Hematopoietic multipotent progenitor cell treated with erythropoietin and hydrocortisone succinate and interleukin-3 and kit ligand, for 8 days (in vitro differentiated cells): ENCODE measurements at regions not wholly inside any gene's neighbourhood (a gene's known extent, or its start where the extent isn't known, plus 50 kb on each side); places are given as distances from the start of the nearest gene placed in this dataset.
"Not testable (repeated sequence)": the region's sequence is repeated elsewhere in the genome, so short reads cannot be mapped to it uniquely, and the experiment has no call there.

Source experiments
- DNase-seq: peaks from one replicate; pipeline ENCODE4 v3.0.0-alpha.2; 2015

DNA sequence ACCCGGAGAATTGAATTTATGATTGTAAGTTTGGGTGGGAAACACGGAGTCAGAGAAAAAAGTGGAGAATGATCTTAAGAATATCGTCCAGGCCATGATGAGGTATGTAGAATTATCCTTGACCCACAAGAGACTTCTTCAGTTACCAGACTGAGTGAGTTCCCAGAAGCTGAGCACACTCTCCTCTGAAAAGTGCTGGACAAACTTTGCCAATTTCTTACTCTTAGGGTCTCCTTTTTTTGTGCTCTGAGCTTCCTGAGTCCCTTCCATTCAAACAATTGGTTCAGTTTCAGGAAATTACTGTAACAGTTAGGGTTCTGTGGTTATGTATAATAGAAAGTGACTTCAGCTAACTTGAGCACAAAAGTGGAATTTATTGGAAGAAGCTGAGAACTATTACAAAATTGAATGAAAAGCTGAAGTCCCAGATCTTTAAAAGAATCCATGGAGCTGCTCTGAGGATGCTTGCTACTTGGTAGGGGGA lies 50.6 kb upstream of the EHBP1 start:
- no peak for DNase-seq

DNA sequence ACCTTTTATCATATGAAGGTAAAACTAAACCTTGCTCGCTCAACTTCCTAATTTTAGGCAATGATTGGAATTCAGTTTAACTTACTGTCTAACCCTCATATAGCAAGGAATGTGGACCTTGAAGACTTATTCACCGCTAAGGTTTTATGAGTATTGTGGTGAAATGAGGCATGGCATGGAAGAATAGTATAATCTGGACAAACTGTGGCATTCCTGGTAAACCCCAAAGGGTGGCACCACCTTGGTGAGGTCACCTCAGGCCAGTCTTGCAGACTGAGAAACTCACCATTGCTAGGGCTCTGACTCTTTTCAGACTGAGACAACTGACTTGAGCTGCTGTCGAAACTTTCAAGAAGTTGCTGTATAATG lies 51.1 kb upstream of the EHBP1 start:
- no peak for DNase-seq

DNA sequence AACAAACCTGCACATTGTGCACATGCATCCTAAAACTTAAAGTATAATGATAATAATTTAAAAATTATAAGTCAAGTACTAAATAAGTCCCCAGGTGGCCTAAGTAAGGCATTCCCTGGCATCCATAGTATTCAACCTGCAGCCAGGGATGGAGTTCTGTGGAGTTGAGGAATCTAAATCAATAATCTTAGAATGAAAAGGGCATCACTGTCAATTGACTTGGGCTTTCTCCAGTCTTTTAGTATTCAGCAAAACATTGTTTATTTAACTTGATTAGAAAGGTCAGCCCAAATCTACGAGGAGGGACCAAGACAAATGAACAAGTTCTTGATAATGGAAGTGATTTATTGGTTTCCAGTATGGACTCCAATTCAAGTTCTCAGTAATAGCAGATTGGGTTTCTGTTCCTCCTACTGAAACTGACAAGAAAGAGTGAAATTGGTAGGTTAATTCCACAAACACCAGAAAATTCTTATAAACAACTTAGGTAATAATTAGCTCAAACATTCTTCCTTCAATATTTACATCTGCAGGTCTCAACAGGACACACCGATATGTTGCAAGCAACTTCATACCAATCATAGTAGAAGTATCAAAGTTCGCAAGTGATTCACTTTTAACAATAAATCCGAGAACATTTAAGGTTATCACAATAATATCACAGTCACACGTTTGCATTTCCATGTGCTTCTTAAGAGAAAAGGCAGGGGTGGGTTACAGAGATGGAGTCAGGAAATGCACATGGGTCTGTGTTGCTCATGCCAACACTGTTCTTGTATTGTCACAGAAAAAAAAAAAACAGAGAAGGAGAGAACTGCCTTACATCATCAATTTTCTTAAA lies 51.7 kb upstream of the EHBP1 start:
- DNase-seq, result no peak

DNA sequence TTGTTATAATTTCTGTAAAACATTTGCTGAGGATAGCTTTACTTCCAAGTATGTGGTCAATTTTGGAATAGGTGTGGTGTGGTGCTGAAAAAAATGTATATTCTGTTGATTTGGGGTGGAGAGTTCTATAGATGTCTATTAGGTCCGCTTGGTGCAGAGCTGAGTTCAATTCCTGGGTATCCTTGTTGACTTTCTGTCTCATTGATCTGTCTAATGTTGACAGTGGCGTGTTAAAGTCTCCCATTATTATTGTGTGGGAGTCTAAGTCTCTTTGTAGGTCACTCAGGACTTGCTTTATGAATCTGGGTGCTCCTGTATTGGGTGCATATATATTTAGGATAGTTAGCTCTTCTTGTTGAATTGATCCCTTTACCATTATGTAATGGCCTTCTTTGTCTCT lies 56.4 kb upstream of the EHBP1 start:
- not testable (repeated sequence) for DNase-seq

DNA sequence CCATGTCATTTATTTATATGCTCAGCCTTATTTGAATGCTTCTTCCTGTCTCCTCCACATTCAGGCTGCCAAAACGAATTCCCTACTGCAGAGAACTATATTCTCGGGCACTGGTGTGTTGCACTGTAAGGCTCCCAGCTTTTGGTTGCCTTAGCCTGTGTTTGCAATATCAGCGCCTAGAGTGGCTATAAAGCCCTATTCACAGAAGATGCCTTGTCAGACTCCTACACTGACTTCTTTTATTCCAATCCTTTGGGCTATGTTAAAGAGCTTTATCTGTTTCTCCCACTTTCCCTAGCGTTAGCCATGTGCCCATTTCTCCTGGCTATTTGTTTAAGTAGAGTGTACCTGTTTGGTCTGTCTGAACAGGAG lies 62.4 kb upstream of the EHBP1 start:
- no peak for DNase-seq

DNA sequence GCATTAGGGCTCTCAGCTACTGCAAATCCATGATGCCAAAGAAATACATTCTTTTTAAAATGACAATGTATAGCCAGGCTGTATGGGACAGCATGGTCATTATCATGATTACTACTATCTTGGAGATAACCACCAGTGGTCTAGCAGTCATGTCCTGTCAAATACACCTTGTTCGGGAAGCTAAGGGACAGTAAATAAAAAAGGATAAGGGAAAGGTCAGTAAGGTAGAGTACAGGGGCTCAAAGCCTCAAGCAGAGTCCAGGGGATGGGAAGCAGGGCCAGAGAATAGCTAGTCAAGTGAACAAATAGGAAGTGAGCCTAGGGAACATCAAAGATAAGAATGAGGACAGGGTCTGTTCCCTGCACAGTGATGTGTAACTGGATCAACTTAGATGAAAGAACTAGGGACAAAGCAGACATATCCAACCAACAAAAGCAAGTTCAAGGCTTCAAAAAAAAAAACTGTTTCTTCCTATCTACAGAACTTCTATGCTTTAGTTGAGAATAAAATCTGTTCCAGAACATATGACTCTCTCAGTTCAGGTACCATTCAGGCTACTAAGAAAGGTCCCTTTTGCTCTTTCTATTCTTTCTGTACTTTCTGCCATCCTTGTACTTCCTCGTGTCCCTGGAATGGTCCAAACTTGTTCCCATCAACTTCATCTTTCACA lies 62.9 kb upstream of the EHBP1 start:
- no peak for DNase-seq

DNA sequence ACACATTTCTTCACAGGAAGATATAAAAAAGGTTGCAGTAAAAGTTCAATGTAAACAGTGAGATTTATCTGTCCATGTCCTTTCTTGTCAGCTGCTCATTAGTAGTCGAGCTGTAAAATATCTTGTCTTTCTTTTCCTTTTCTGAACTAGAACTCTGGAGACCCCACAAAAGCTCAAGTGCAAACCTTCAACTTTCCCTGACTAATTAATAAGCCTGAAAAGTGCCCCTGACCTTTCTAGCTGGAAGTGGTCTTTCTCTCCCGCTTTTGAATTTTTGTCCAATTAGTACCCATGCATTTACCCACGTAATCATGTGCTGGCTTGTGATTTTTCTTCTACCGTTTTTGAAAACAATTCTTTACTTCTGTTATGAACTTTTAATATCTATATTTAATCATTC lies 63.6 kb upstream of the EHBP1 start:
- DNase-seq, result no peak

DNA sequence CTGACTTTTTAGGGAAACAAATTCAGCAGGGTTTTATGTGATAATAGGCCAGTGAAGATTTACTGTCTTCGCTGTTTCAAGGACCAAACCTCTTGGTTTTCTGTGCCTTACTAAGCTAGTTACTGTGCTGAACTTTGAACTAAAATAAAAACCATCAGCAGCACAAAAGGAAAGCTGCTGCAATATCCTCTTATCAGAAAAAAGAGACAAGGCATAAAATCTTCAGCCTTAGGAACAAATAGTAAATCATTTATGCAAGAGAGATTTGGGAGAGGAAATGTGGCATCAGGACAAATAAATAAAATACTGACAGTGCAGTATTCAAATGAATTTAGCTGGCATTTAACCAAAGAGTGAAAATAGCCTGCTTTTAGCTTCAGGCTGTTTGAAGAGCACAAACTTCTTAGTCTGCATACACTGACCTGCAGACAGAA lies 64.1 kb upstream of the EHBP1 start:
- no peak for DNase-seq

DNA sequence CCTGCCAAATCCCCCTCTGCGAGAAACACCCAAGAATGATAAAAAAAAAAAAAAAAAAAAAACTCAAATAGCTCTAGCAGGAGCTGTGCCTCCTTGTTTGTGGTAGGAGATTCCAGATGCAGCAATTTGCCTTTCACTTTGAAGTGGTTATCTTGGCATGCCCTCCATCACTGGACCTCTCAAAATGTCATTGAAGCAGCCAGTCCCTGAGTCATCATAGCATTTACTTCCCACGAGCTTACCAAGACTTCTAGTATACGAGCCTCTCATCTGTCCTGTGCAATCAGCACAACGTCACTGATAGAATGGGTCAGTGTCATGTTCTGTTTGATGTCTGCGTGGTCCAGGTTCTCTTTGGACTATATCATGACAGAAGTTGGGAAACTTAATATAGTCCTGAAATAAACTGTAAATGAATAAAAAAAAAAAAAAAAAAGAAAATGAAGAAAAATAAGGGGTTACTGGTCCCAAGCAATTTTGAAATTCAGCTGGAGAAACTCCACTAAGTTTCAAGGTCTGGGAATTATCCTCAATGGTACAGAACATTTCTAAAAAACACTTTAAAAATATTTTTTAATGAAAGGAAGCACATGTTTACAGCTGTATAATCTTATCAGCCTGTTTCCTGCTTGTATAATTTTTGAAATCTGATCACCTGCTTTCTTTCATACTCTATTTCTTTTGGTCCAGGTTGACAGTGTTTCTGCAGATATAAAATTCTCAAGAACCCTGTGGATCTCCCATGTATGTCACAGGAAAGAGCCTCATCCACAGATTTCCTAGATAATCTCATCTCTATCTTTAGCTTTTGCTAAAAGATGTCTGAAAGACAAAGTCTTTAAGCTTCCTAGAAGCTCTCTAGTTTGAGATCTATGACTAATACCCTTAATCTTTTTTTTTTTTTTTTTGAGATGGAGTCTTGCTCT lies 74.1 kb upstream of the EHBP1 start:
- no peak for DNase-seq

DNA sequence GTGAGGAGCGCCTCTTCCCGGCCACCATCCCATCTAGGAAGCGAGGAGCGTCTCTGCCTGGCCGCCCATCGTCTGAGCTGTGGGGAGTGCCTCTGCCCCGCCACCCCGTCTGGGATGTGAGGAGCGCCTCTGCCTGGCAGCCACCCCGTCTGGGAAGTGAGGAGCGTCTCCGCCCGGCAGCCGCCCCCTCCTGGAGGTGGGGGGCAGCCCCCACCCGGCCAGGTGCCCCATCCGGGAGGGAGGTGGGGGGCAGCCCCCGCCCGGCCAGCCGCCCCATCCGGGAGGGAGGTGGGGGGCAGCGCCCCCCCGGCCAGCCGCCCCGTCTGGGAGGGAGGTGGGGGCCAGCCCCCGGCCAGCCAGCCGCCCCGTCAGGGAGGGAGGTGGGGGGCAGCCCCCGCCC lies 75.3 kb upstream of the EHBP1 start:
- DNase-seq, result not testable (repeated sequence)

DNA sequence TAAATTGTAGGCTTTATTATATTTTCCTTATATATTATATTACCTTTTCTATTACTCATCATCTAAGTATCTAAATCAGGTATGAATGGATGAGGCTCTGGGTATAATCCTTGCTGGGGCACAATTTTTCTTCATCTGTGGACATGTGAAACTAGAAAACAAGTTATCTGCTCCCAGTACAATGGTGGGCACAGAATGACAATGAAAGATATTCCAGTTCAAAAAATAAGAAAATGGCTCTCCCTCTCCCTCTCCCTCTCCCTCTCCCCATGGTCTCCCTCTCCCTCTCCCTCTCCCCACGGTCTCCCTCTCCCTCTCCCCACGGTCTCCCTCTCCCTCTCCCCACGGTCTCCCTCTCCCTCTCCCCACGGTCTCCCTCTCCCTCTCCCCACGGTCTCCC lies 76.2 kb upstream of the EHBP1 start:
- DNase-seq, result not testable (repeated sequence)

DNA sequence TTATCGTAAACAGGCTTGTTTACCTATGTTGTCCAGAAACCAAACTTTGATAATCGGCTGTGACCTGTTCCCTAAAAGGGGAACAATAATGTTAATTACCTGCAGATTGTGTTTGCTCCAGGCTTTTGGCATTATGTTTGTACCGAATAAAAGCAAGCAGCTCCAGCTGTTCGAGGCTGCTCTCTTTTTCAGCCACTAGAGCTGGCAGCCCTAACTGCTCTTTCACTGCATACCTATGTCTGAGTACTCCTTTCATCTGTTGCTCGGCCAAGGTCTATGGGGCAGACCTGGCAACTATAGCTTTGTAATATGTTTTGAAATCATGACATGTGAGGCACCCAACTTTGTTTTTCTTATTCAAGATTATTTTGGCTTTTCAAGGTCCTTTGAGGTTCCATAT lies 77.8 kb upstream of the EHBP1 start:
- DNase-seq, result no peak

DNA sequence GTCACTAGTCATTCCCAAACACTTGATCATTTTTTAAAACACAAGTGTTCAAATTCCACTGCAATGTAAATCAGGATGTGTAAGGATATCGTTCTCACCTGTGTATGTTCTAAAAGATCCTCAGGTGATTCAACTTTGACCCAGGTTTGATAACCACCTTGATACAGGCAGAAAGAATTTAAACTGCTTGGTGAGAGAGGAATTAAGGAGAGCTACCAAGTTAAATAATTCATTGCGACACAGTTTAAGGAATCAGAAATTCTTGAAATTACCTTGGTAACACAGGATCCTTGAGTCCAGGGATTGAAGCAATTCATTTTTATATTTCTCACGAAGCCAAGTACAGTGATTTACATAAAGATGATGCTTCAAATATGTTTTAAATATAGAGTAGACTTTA lies 80.7 kb upstream of the EHBP1 start:
- DNase-seq, result no peak

DNA sequence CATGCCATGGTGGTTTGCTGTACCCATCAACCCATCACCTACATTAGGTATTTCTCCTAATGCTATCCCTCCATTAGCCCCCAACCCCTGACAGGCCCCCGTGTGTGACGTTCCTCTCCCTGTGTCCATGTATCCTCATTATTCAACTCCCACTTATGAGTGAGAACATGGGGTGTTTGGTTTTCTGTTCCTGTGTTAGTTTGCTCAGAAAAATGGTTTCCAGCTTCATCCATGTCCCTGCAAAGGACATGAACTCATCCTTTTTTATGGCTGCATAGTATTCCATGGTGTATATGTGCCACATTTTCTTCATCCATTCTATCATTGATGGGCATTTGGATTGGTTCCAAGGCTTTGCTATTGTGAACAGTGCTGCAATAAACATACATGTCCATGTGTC lies 89.0 kb upstream of the EHBP1 start:
- not testable (repeated sequence) for DNase-seq

DNA sequence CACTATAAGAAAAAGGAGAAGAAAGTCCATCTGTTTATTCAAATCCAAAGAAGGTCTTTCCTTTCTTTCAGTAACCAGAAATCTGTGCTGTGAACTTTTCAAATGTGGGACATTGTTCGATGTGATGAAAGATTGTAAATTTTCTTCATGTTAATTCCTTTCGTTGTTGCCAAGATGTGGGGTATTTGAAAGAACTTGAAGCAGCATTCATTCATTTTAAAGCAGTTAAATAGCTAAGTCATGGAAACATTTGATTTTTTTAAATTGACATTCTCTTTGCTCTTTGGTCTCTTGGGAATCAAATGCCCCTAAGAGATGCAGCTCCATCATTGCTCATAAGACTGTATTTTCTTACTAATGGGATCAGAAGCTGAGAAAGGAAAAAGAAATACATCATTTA lies 93.7 kb upstream of the EHBP1 start:
- no peak for DNase-seq

DNA sequence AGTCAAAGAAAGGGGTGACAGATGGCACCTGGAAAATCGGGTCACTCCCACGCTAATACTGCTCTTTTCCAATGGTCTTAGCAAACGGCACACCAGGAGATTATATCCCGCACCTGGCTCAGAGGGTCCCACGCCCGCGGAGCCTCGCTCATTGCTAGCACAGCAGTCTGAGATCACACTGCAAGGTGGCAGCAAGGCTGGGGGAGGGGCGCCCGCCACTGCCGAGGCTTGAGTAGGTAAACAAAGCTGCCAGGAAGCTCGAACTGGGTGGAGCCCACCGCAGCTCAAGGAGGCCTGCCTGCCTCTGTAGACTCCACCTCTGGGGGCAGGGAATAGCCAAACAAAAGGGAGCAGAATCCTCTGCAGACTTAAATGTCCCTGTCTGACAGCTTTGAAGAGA lies 99.5 kb upstream of the TMEM17 start:
- not testable (repeated sequence) for DNase-seq

DNA sequence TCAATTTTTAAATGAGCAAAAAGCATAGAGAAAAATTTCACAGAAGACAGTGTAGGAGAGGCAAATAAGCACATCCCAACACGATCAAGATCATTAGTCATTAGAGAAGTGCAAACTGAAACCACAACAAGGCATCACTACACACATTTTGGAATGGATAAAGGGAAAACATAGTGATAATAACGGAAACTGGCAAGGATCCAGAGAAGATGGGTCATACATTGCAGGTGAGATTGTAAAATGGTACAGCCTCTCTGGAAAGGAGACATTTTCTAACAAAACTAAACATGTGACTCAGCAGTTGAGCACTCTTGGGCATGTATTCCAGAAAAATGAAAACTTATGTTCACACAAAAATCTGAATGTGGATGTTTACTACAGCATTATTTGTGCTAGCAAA lies 98.3 kb upstream of the TMEM17 start:
- DNase-seq, result peak; percentile 43

DNA sequence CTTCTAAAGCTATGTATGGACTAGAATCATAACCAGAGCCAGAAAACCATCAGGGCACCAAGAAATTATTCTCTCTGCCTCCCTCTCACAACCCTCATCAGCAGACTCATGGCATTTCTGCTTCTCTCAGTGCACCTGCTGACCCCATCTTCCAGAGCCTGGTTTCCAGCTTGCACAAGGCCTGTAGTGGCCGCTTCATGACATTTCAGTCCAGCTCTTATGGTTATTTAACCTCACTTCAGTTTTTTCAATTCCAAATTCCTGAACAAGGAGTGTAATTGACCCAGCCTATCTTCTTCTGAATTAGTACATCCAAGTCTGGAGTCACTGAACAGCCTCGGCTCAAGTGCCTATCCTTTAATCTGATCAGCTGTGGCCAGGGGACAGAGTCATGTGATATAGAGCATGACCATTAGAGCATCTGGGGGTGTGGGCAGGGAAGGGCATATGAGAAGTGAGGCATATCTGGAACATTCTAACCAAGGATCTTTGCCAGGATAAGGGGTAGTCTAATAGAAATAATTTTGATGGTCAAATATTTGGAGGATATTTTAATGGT lies 97.2 kb upstream of the TMEM17 start:
- no peak for DNase-seq

DNA sequence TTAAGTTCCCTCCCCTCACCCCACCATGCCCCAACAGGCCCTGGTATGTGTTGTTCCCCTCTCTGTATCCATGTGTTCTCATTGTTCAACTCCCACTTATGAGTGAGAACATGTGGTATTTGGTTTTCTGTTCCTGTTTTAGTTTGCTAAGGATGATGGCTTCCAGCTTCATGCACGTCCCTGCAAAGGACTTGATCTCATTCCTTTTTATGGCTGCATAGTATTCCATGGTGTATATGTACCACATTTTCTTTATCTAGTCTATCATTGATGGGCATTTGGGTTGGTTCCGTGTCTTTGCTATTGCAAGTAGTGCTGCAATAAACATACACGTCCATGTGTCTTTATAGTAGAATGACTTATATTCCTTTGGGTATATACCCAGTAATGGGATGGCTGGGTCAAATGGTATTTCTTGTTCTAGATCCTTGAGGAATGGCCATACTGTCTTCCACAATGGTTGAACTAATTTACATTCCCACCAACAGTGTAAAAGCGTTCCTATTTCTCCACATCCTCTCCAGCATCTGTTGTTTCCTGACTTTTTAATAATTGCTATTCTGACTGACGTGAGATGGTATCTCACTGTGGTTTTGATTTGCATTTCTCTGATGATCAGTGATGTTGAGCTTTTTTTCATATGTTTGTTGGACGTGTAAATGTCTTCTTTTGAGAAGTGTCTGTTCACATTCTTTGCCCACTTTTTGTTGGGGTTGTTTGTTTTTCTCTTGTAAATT lies 93.8 kb upstream of the TMEM17 start:
- not testable (repeated sequence) for DNase-seq

DNA sequence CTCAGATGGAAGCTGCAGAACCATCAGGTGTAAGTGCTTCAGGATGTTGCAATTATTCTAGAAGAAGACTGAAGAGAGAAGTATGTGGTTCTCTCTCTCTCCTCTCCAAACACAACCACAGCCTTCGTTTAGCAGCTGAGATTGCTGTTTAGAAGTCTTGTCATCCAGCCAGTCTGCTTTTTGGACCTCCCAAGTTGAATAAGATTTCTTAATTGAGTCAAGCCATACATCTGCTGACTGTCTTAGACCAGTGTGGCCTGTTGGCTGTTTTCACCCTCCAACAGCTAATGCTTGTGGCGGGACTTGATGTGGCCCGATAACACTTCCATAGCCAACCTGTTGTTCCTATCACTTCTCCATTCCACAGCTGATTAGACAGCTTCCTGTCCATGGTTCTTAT lies 91.3 kb upstream of the TMEM17 start:
- DNase-seq, result no peak

DNA sequence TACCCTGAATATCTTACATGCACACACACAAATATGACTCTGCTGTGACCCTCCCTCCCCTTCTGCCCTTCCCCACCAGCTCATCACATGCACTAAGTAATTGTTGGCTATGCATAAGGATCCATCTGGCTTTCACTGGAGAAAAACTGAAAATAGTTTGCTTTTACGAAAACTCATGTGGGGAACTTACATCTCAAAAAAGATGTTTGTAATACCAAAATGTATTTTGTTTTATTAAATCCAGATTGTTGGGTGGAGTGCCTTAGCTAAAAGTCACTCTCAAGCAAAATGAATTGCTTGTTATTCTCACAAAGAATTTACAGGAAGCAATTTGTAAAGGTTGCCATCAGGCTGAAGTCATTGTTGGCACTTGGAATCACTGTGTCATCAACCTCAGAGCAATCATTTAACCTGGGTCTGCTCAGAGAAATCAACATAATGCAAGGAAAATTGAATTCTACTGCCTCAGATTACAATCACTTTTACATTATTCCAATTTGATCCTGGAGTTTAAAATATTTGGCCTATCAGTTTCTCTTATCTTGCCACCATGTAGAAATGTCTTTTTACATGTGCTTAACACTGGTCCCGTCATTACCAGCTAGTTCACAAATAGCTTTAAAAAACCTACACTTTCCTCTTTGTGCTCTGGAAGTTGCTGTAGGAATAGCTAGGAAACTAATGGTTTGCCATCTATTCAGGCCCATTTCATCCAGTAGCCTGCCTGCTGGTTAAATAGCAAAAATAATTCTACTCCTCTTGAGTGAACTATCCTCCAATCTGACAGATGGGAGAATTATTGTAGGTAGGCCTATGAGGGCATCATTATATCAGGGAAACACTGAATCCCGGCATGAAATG lies 90.3 kb upstream of the TMEM17 start:
- DNase-seq, result no peak
